Mesenchymal stem cell (in vitro differentiated cells and primary cell): ENCODE measurements at regions not wholly inside any gene's neighbourhood (a gene's known extent, or its start where the extent isn't known, plus 50 kb on each side); places are given as distances from the start of the nearest gene placed in this dataset.

Experiments
- DNase-seq: peaks from one replicate; pipeline ENCODE4 v3.0.0-alpha.2; 2013
- H2AFZ ChIP-seq: one replicate; pipeline ENCODE4 v1.6.1; 2013; ENCODE audit warnings: low read depth, mild to moderate bottlenecking, control low read depth, inconsistent platforms, low read length, moderate library complexity
- H2AK5ac ChIP-seq: 2 replicates; pipeline ENCODE4 v1.6.1; 2013; ENCODE audit warnings: low read length, moderate library complexity, mild to moderate bottlenecking, inconsistent platforms; ENCODE audit not compliant: severe bottlenecking
- H2BK120ac ChIP-seq: one replicate; pipeline ENCODE4 v1.6.1; 2013; ENCODE audit warnings: low read depth, mild to moderate bottlenecking, inconsistent platforms, low read length, moderate library complexity
- H2BK12ac ChIP-seq, 2 experiments: one replicate each; pipeline ENCODE4 v1.6.1; 2013; ENCODE audit warnings: inconsistent platforms in 2 of 2, low read length in 2 of 2, mild to moderate bottlenecking in 2 of 2, moderate library complexity in 2 of 2, control low read depth in 1 of 2
- H2BK15ac ChIP-seq: one replicate; pipeline ENCODE4 v1.6.1; 2013; ENCODE audit warnings: mild to moderate bottlenecking, low read depth, inconsistent platforms; ENCODE audit not compliant: poor library complexity, severe bottlenecking
- H2BK5ac ChIP-seq: 2 replicates; pipeline ENCODE4 v1.6.1; 2013; ENCODE audit warnings: low read depth, mild to moderate bottlenecking, low read length, control low read depth, inconsistent platforms; ENCODE audit not compliant: poor library complexity, severe bottlenecking
- H3K14ac ChIP-seq, 2 experiments: one replicate each; pipeline ENCODE4 v1.6.1; 2013; ENCODE audit warnings: inconsistent platforms in 2 of 2, low read length in 2 of 2, control low read depth in 1 of 2, mild to moderate bottlenecking in 1 of 2, moderate library complexity in 1 of 2
- H3K18ac ChIP-seq, 2 experiments: one replicate each; pipeline ENCODE4 v1.6.1; 2013; ENCODE audit warnings: inconsistent platforms in 2 of 2, low read length in 2 of 2, control low read depth in 1 of 2, low read depth in 1 of 2, mild to moderate bottlenecking in 1 of 2
- H3K23ac ChIP-seq, 2 experiments: one replicate each; pipeline ENCODE4 v1.6.1; 2013; ENCODE audit warnings: inconsistent platforms in 2 of 2, low read length in 2 of 2, mild to moderate bottlenecking in 2 of 2, moderate library complexity in 2 of 2, control low read depth in 1 of 2
- H3K27ac ChIP-seq: 2 replicates; pipeline ENCODE4 v1.5.1; 2013; ENCODE audit warnings: mild to moderate bottlenecking, moderate library complexity, low read length, control low read depth, inconsistent platforms; ENCODE audit not compliant: poor library complexity, severe bottlenecking
- H3K27me3 ChIP-seq, 2 experiments: 2 replicates each; pipeline versions ENCODE4 v1.6.1 to v1.7.0; 2013; ENCODE audit warnings: low read length in 2 of 2, mild to moderate bottlenecking in 2 of 2, moderate library complexity in 2 of 2, control low read depth in 1 of 2, inconsistent platforms in 1 of 2; ENCODE audit not compliant: control insufficient read depth in 1 of 2, insufficient read depth in 1 of 2
- H3K36me3 ChIP-seq, 2 experiments: 2 replicates each; pipeline versions ENCODE4 v1.6.1 to v1.7.0; 2013; ENCODE audit warnings: low read length in 2 of 2, control low read depth in 1 of 2, inconsistent platforms in 1 of 2, low read depth in 1 of 2, mild to moderate bottlenecking in 1 of 2; ENCODE audit not compliant: insufficient read depth in 2 of 2, control insufficient read depth in 1 of 2
- H3K4ac ChIP-seq, 2 experiments: one replicate each; pipeline ENCODE4 v1.6.1; 2013; ENCODE audit warnings: inconsistent platforms in 2 of 2, low read length in 2 of 2, mild to moderate bottlenecking in 2 of 2, moderate library complexity in 2 of 2, control low read depth in 1 of 2, low read depth in 1 of 2
- H3K4me1 ChIP-seq: 2 replicates; pipeline ENCODE4 v1.6.1; 2013; ENCODE audit warnings: low read depth, low read length, control low read depth; ENCODE audit not compliant: control insufficient read depth, insufficient read depth
- H3K4me2 ChIP-seq: 2 replicates; pipeline ENCODE4 v1.6.1; 2013; ENCODE audit warnings: low read length, mild to moderate bottlenecking, inconsistent platforms; ENCODE audit not compliant: poor library complexity, severe bottlenecking
- H3K4me3 ChIP-seq, 2 experiments: 2 replicates each; pipeline versions ENCODE4 v1.5.1 to v1.7.0; 2013; ENCODE audit warnings: low read length in 2 of 2, mild to moderate bottlenecking in 2 of 2, control low read depth in 1 of 2, low read depth in 1 of 2; ENCODE audit not compliant: insufficient read depth in 1 of 2
- H3K79me1 ChIP-seq: replicated peaks from 2 replicates; pipeline ENCODE4 v1.6.1; 2013; ENCODE audit warnings: mild to moderate bottlenecking, control low read depth, low read length, inconsistent platforms; ENCODE audit not compliant: poor library complexity, severe bottlenecking
- H3K9ac ChIP-seq: 2 replicates; pipeline ENCODE4 v1.7.0; 2013; ENCODE audit warnings: mild to moderate bottlenecking, low read length, moderate library complexity
- H3K9me3 ChIP-seq: 2 replicates; pipeline ENCODE4 v1.7.0; 2013; ENCODE audit warnings: mild to moderate bottlenecking, low read length; ENCODE audit not compliant: control insufficient read depth
- H4K8ac ChIP-seq: one replicate; pipeline ENCODE4 v1.6.1; 2013; ENCODE audit warnings: inconsistent platforms, mild to moderate bottlenecking, low read length, moderate library complexity
- H4K91ac ChIP-seq: one replicate; pipeline ENCODE4 v1.6.1; 2013; ENCODE audit warnings: mild to moderate bottlenecking, low read length, inconsistent platforms
- WGBS: methylation state at CpG from one replicate; pipeline ENCODE4 v1.1.7; 2013; ENCODE audit warnings: mixed read lengths; 5-methylcytosine and 5-hydroxymethylcytosine counted together

GRCh38 chr12:127562816-127563215 is 704.2 kb upstream of the TMEM132C start:
- peak overlapping the region in 1 of 2 experiments; percentile 73 for H3K18ac ChIP-seq
- no peak overlapping the region for H3K23ac ChIP-seq
- no peak overlapping the region for H4K8ac ChIP-seq
- no peak overlapping the region for H2AK5ac ChIP-seq
- H3K4me2 ChIP-seq = no peak overlapping the region
- H3K27me3 ChIP-seq = peaks cover 0 to 5% of the 10 kb centered on the region in 2 experiments
- H3K4ac ChIP-seq = no peak overlapping the region
- H3K27ac ChIP-seq = no peak overlapping the region
- H3K36me3 ChIP-seq = no peaks in the 10 kb centered on the region
- H2BK120ac ChIP-seq = no peak overlapping the region
- H4K91ac ChIP-seq = no peak overlapping the region
- H3K4me3 ChIP-seq = no peak overlapping the region
- no peak overlapping the region for H2AFZ ChIP-seq
- no peak overlapping the region for H2BK5ac ChIP-seq
- DNase-seq = no peak
- peaks cover 9% of the 10 kb centered on the region for H3K4me1 ChIP-seq
- 98% methylated on average over 2 of the region's 2 CpGs for WGBS
- no peak overlapping the region for H3K9ac ChIP-seq
- no peak overlapping the region for H3K14ac ChIP-seq
- H3K79me1 ChIP-seq = no peaks in the 10 kb centered on the region
- no peak overlapping the region for H2BK12ac ChIP-seq
- no peaks in the 10 kb centered on the region for H3K9me3 ChIP-seq
- H2BK15ac ChIP-seq = no peak overlapping the region

GRCh38 chr12:127565241-127565640 is 701.7 kb upstream of the TMEM132C start:
- Histone ChIP-seq H3K4me1 (no peaks in the 10 kb centered on the region), H3K14ac (no peak overlapping the region), H2BK120ac (no peak overlapping the region), H2BK12ac (peak overlapping the region in 1 of 2 experiments; percentile 62), H3K4ac (no peak overlapping the region), H3K27ac (no peak overlapping the region), H2AK5ac (no peak overlapping the region), H2BK15ac (no peak overlapping the region), H3K9ac (no peak overlapping the region), H3K36me3 (no peaks in the 10 kb centered on the region), H4K91ac (no peak overlapping the region), H2AFZ (no peak overlapping the region), H3K9me3 (no peaks in the 10 kb centered on the region), H3K4me2 (no peak overlapping the region), H3K23ac (no peak overlapping the region), H2BK5ac (no peak overlapping the region), H3K18ac (no peak overlapping the region), H4K8ac (no peak overlapping the region), H3K27me3 (peaks cover 0 to 18% of the 10 kb centered on the region in 2 experiments), H3K79me1 (no peaks in the 10 kb centered on the region), H3K4me3 (no peak overlapping the region)
- DNase-seq = no peak
- 94% methylated on average over 4 of the region's 4 CpGs for WGBS

GRCh38 chr12:127567531-127567930 is 699.4 kb upstream of the TMEM132C start:
- 94% methylated on average over 2 of the region's 2 CpGs for WGBS
- Histone ChIP-seq H3K27ac (no peak overlapping the region), H3K27me3 (peaks cover 0 to 18% of the 10 kb centered on the region in 2 experiments), H3K9ac (no peak overlapping the region), H3K79me1 (no peaks in the 10 kb centered on the region), H2BK120ac (no peak overlapping the region), H3K4me3 (no peak overlapping the region), H3K4ac (no peak overlapping the region), H3K18ac (no peak overlapping the region), H2BK15ac (no peak overlapping the region), H2BK5ac (no peak overlapping the region), H3K23ac (no peak overlapping the region), H2BK12ac (no peak overlapping the region), H3K14ac (no peak overlapping the region), H4K8ac (no peak overlapping the region), H2AK5ac (no peak overlapping the region), H3K36me3 (no peaks in the 10 kb centered on the region), H4K91ac (no peak overlapping the region), H3K9me3 (no peaks in the 10 kb centered on the region), H3K4me2 (no peak overlapping the region), H2AFZ (no peak overlapping the region), H3K4me1 (no peaks in the 10 kb centered on the region)
- no peak for DNase-seq

GRCh38 chr12:127570387-127570786 is 696.6 kb upstream of the TMEM132C start:
- Histone ChIP-seq H3K9me3 (no peaks in the 10 kb centered on the region), H3K4ac (no peak overlapping the region), H3K4me3 (no peak overlapping the region), H4K8ac (no peak overlapping the region), H2BK120ac (no peak overlapping the region), H2BK15ac (no peak overlapping the region), H2AK5ac (no peak overlapping the region), H3K36me3 (no peaks in the 10 kb centered on the region), H2AFZ (no peak overlapping the region), H3K14ac (no peak overlapping the region), H2BK5ac (no peak overlapping the region), H3K9ac (no peak overlapping the region), H3K27me3 (peaks cover 0 to 22% of the 10 kb centered on the region in 2 experiments), H2BK12ac (no peak overlapping the region), H4K91ac (no peak overlapping the region), H3K18ac (no peak overlapping the region), H3K27ac (no peak overlapping the region), H3K23ac (no peak overlapping the region), H3K4me1 (no peaks in the 10 kb centered on the region), H3K4me2 (no peak overlapping the region), H3K79me1 (no peaks in the 10 kb centered on the region)
- DNase-seq = no peak
